Testis (tissue), 2 donors: ENCODE measurements at regions not wholly inside any gene's neighbourhood (a gene's known extent, or its start where the extent isn't known, plus 50 kb on each side); places are given as distances from the start of the nearest gene placed in this dataset.

Experiments
- POLR2A ChIP-seq: fragments of 450-650 bp; IDR thresholded peaks from one replicate; pipeline ENCODE4 v1.6.1; 2017; ENCODE audit warnings: antibody characterized with exemption, mild to moderate bottlenecking, moderate library complexity
- TF ChIP-seq, protein P1 (sequence below), 3 experiments: fragments of 450-650 bp in 2 of 3; fragments of 200-600 bp in 1 of 3; sonication (generic) in 1 of 3; IDR thresholded peaks; one replicate each; pipeline ENCODE4 v1.5.1; 2016 to 2019; ENCODE audit warnings: antibody characterized with exemption in 3 of 3, mild to moderate bottlenecking in 2 of 3, moderate library complexity in 1 of 3

GRCh38 chr2:123195957-123196356 is 829.1 kb upstream of the CNTNAP5 start:
- TF ChIP-seq, protein P1, sequence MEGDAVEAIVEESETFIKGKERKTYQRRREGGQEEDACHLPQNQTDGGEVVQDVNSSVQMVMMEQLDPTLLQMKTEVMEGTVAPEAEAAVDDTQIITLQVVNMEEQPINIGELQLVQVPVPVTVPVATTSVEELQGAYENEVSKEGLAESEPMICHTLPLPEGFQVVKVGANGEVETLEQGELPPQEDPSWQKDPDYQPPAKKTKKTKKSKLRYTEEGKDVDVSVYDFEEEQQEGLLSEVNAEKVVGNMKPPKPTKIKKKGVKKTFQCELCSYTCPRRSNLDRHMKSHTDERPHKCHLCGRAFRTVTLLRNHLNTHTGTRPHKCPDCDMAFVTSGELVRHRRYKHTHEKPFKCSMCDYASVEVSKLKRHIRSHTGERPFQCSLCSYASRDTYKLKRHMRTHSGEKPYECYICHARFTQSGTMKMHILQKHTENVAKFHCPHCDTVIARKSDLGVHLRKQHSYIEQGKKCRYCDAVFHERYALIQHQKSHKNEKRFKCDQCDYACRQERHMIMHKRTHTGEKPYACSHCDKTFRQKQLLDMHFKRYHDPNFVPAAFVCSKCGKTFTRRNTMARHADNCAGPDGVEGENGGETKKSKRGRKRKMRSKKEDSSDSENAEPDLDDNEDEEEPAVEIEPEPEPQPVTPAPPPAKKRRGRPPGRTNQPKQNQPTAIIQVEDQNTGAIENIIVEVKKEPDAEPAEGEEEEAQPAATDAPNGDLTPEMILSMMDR (IDR thresholded peaks at IDR 0.05) = no peak
- no peak for TF ChIP-seq POLR2A
